ENCODE measurements at regions not wholly inside any gene's neighbourhood (a gene's known extent, or its start where the extent isn't known, plus 50 kb on each side); places are given as distances from the start of the nearest gene placed in this dataset.
"Not testable (repeated sequence)": the region's sequence is repeated elsewhere in the genome, so short reads cannot be mapped to it uniquely, and the experiment has no call there.

DNA sequence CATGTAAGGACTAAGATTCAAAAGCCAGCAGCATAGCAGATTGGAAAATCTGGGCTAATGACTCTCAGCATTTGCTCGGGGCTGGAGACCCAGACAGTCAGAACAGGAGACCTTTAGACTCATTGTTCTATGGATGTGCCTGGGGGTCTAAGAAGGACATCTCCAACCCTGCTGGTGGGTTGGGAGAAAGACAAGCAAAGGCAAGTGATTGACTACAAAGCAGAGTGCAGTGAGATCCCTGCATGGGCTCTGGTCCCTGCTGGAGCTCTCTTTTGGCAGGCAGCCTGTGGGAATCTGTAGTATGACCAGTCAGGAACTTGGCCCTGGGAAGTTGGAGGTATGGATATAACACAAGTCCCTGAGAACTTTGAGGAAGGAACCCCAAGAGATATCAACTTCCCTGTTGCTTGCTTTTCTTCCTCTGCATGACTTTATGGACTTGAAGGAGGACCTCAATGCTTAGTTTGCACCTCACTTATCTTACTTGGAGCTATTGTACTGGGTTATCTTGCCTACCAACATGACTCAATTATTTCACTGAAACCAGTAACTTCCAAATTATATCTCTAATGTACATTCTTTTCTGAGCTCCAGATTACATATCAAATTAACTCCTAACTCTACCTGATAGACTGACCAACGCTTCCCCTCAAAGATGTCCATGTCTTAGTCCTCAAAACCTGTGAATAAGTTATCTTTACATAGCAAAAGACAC is 236.0 kb downstream of the CYRIA start:
- intact Hi-C loops (cut with DNase I), result no loop called here
- ATAC-seq (no peak), DNase-seq (ENCODE audit: low spot score) (no peak)

DNA sequence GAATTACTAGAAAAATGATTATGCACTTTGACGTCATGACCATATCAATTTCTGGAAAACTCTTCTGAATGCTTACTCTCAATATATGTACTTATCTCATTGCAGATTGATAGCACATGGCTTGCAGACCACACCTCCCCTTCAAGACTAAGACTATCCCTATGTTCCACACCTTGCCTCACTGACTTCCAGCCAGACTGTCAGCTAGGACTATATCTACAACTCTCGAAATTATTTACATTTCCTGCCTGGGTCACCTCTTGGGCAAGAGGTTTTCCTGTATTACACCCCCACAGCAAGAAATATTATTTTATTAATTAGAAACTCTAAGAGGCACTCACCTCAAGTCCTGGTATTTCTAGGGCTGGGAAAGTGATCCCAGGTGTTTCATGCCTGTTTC is 236.6 kb downstream of the CYRIA start:
- no peak for DNase-seq (ENCODE audit: low spot score)
- ATAC-seq, result no peak
- intact Hi-C loops (cut with DNase I), result no loop called here

DNA sequence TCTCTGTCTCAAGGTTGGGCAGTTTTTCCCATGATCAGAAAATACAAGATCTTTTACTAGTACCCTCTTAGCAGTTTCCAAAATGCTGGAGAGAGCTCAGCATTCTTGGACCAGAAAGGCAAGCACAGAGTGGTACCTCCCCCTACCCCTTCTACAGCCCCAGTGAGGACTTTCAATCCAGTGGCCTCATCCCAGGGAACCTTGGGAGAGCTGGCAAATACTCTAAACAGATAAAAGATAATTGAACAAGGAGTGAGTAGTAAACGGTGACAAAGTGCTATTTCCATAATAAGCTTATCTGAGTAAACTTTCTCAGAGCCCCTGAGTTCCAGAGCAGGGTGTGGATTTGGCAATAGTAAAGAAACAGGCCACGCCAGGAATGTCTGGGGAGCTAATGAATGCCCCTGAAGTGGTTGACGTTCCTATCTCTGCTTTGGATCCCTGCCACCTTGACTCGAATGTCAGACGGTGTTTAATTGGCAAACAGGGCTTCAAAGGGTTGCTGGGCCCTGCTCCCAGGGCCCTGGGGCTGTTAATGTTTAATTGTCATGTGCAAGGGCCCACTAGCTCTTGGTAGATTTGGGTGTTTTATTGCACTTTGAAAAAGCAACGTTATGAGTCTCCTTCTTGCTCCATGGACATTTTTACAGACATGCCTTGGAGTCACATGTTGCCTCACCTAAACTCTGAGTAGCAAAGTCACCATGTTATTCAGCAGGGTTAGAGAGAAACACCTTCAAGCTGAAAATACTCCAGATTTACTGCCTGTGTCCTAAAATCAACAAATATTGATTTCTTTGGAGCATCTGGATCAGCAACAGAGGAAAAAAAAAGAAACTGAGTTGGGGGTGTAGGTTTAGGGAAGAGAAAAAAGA is 239.9 kb downstream of the CYRIA start:
- ATAC-seq (no peak), DNase-seq (ENCODE audit: low spot score) (no peak)
- intact Hi-C loops (cut with DNase I), result no loop called here

DNA sequence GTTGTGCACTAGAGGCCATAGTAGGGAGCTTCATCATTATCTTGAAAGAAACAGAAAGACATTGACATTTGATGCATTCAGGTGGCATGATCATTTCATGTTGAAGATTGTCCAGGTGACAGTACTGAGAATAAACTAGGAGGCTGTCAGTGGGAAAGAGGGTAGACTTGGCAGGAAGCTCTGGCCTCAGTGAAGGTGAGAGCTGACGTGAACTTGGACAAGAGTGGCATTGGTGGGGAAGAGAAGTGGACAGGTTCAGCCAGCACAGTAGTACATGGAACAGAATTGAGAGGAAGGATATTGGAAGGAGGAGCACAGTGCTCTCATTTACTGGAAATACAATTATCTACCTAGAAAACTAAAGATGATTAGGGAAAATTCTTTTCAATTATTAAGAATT is 245.2 kb downstream of the CYRIA start:
- no peak for ATAC-seq
- DNase-seq (ENCODE audit: low spot score), result no peak
- intact Hi-C loops (cut with DNase I), result no loop called here

DNA sequence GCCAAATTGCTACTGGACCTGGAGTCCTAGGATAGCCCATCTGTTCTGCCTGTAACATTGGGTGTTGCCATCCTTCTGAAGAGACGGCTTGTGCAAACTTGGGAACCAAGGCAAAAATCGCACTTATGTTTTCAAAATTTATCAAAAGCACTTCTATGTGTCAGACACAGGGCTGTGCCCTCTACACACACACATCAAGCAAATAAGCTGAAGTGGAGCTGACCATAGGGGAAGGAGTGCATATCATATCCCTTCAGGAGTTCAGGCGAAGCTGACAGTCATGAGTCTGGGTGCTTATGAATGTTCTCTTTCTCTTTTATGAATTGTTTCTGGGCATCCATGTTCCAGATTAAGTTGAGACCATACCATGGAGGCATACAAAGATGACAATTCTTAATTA is 247.9 kb downstream of the CYRIA start:
- ATAC-seq, result no peak
- no peak for DNase-seq (ENCODE audit: low spot score)
- intact Hi-C loops (cut with DNase I), result no loop called here

DNA sequence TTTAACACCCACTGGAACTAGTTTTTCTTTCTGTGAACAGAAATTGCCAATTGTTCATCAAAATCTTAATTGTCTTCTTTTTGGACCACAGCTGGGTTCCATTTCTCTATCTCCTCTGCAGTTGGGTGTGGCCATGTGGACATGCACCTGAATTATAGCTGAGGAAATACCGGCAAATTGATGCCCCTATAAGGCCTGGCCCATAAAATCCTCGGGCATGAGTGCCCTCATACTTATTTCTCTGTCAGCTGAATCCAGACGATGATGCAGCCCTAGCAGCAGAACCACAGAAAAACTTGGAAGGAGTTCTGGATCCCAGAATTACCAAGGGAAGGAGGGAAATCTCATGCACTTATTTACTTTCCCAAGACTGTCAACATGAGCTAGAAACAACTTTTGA is 249.0 kb downstream of the CYRIA start:
- intact Hi-C loops (cut with DNase I), result no loop called here
- ATAC-seq, result no peak

DNA sequence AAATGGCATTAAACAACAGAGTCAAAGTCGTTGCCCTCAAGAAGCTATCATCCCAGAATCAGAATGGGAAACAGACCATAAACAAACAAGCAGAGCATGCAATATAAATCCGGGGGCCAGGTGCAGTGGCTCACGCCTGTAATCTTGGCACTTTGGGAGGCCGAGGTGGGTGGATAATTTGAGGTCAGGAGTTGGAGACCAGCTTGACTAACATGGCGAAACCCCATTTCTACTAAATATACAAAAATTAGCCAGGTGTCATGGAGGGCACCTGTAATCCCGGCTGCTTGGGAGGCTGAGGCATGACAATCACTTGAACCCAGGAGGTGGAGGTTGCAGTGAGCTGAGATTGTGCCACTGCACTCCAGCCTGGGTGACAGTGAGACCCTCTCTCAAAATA is 249.8 kb downstream of the CYRIA start:
- ATAC-seq; intact Hi-C loops (cut with DNase I); DNase-seq (ENCODE audit: low spot score): not testable (repeated sequence)

More for the DNA sequence above, 249.0 kb downstream of the CYRIA start:
- no peak for DNase-seq (ENCODE audit: low spot score)

DNA sequence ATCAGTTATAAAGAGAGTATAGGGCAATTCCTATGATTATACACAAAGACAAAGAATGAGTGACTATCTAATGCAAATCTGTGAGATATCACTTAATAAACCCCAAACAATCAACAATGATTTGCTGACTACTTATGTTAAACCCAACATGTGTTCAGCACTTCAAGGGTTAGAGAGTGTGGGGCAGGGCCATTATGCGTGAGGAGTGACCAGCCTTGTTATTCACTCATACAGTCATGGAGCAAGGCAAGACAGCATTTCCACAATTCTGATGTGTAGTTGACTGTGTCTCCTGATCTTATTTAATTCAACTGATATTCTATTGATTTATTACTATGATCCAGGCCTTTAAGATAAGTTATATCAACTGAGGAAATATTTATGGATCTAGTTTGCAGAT is 251.7 kb downstream of the CYRIA start:
- intact Hi-C loops (cut with DNase I), result no loop called here
- no peak for DNase-seq (ENCODE audit: low spot score)
- ATAC-seq, result no peak

DNA sequence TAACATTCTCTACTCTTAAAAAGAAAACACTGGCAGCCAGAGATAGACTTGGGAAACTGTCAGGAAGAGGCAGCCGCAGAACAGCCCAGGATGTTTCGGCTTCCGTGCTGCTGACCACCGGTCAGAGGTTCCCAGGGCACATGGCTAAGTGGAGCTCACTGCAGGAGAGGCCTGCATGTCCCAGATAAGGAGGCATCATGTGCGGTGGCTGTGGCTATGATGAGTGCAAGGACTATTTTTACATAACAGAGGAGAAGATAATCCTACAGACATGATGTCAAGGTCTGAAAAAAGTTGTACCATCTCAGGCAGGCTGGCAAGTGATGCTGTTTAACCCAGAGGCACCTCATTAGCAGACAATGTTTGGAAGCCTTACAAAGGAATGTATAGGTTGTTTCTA is 252.3 kb downstream of the CYRIA start:
- intact Hi-C loops (cut with DNase I), result no loop called here
- DNase-seq (ENCODE audit: low spot score) (no peak), ATAC-seq (no peak)

DNA sequence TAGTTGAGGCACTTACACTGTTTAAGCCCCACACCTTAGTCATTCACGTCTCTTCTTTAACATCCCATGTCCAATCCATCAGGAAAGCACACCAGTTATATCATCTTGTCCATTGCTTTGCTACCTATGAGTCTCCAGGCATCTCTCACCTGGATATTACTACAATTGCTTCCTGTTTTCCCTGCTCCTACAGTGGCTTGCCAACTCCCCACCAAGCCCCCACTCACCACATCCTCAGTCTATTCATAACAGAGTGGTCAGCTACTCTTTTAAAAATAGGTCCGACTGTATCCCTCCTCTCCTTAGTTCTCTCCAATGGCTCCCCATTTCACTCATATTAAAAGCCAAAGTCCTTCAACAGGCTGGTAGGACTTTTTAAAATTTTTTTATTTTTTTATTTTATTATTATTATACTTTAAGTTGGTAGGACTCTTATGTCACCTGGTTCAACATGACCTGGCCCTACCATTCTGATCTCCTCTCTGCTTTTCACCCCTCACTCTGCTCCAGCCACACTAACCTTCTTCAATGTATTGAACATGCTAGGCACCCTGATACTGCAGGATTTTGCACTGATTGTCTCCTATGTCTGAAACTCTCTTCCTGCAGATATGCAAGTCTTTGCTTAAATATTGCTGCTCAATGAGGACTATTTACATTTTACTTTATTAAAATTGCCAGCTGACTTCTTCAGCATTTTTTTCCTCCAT is 253.2 kb downstream of the CYRIA start:
- intact Hi-C loops (cut with DNase I), result no loop called here
- DNase-seq (ENCODE audit: low spot score) (no peak), ATAC-seq (no peak)

DNA sequence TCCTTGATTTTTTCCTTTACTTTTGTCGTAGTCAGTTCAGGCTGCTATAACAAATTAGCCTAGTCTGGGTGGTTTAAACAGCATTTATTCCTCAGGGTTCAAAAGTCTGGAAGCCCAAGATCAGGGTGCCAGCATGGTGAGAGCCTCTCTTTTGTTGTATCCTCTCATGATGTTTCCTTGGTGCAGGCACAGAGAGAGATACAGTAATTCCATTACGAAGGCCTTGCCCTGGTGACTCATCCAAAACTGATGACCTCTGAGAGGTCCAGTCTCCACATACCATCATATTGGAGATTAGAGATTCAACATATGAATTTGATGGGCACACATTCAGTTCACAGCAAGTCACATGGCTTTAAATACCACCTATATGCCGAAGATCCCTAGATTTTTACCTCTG is 253.8 kb downstream of the CYRIA start:
- intact Hi-C loops (cut with DNase I), result no loop called here
- no peak for ATAC-seq
- DNase-seq (ENCODE audit: low spot score), result no peak

DNA sequence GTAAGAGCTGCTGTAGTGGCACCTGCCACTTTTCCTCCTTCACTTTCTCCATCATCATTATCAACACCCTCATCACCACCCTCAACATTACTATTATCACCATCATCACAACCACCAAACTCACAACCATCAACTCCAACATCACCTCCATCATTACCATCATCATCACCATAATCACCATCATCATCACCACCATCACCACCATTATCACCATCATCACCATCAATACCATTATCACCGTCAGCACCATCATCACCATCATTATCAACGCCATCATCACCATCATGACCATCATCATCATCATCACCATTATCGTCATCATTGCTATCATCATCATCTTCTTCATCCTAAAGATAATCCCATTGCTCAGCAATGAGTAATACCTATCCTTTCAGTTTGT is 255.8 kb downstream of the CYRIA start:
- DNase-seq (ENCODE audit: low spot score) (no peak), ATAC-seq (no peak)
- intact Hi-C loops (cut with DNase I), result no loop called here

DNA sequence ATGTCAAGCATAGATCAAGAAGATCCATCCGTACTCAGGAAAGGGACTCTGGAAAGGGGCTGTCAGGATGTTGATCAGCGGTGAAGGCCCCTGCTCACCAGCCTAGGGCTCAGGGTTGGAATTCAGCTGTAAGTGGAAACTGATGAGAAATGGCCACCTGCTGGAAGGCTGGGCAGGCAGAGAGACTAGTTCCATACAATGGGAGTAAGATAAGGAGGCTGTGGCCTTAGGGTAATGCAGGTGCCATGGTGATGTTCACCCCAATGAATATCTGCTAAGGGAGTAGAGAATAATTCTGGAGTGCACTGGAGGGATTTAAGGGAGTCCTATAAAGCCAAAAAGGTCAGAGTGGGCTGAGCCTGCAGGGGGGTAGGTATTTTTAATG is 256.6 kb downstream of the CYRIA start:
- no peak for ATAC-seq
- intact Hi-C loops (cut with DNase I), result no loop called here
- DNase-seq (ENCODE audit: low spot score), result no peak

DNA sequence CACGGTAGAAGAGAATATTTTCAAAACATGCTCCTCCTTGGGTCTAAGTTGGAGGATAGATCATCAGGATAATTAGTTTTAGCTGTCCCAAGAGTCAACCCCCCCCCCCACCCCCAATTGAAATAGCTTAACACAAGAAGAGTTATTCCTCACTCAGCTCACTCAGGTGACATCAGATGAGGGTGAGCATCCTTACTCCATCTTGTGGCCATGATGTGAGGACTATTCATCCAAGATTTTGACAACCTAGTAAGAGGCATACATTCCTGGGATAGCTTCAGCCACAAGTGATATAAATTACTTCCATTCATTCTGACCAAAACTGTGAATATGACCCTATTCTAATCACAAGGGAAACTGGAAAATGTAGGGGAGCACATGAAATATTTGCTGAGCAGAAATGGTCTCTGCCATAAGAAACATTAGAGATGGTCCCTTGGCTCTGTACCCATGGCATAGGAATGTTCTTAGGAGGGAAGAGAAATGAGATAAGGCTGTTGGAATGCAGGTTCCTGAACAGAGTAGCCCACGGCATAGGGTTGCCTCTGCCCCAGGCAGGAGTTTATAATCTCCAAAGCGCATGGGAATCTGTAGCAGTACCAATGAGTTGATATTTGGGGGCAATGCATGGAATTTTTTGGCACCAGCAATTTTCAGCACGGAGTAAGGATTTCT is 257.2 kb downstream of the CYRIA start:
- intact Hi-C loops (cut with DNase I), result no loop called here
- DNase-seq (ENCODE audit: low spot score) (no peak), ATAC-seq (no peak)

DNA sequence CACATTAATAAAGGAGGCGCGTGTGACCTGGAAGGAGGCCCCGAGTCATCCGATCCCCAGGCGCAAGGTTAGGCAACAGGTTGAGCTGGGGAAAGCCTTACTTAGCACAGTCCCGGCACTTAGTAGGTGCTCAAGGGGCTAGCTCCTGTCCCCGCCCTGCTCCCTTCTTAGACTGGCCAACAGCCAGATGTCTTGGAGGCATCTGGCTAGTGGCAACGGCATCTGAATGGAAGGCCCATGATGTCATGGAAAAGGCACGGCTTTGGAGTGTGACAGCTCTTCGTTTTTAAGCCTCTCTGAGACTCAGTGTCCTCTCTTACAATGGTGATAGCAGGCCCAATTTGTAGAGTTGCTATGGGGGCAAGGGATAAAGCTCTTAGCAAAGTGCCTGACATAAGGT is 258.3 kb downstream of the CYRIA start:
- DNase-seq (ENCODE audit: low spot score) (no peak), ATAC-seq (no peak)
- intact Hi-C loops (cut with DNase I), result no loop called here

DNA sequence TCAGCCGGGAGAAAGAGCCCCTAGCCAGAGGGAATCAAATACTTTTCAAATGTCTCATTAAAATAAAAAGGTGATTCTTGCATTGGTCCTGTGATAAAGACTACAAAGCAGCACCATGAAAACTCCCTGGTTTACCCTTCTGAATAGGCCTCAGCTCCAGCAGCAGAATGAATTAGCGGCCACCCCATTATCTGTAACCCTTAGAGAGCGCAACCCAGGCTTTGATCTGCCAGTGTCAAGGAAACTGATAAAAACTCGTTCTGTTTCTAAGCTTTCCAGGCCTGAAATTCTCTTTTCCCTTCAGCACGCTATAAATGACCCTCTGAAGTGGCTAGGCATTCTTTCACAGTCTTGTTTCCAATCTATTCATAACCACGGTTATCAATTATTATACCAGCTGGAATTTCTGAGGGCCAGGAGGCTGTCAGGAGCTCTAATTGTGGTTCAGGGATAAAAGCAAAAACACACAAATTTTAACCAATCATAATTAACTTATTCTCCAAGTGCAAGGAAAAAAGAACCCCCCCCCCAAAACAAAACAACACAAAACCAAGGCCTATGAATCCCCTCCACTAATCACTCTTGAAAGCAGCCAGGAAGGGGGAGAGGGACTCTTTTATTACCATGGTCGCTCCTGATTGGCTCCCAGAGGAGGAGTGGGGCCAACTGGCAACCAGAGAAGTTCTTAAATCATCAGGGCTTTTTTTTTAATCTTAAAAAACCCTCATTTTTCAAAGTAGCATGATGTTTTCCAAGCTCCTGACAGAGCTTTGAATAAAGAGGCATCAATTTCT is 258.9 kb downstream of the CYRIA start:
- no peak for ATAC-seq
- intact Hi-C loops (cut with DNase I), result no loop called here
- DNase-seq (ENCODE audit: low spot score), result no peak

DNA sequence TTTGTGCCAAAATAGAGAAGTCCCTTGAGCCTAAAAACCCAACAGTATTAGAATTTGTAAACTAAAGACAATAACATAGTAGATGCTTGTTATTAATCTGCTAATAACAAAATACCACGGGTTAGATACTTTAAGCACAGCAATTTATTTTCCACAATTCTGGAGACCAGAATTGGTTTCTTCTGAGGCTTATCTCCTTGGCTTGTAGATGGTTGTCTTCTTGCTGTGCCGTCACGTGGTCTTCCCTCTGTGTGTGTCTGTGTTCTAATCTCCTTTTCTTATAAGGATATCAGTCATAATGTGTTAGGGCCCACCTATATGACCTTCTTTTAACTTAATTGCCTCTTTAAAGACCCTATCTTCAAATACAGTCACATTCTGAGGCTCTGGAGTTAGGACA is 260.1 kb downstream of the CYRIA start:
- ATAC-seq (no peak), DNase-seq (ENCODE audit: low spot score) (no peak)
- intact Hi-C loops (cut with DNase I), result no loop called here

DNA sequence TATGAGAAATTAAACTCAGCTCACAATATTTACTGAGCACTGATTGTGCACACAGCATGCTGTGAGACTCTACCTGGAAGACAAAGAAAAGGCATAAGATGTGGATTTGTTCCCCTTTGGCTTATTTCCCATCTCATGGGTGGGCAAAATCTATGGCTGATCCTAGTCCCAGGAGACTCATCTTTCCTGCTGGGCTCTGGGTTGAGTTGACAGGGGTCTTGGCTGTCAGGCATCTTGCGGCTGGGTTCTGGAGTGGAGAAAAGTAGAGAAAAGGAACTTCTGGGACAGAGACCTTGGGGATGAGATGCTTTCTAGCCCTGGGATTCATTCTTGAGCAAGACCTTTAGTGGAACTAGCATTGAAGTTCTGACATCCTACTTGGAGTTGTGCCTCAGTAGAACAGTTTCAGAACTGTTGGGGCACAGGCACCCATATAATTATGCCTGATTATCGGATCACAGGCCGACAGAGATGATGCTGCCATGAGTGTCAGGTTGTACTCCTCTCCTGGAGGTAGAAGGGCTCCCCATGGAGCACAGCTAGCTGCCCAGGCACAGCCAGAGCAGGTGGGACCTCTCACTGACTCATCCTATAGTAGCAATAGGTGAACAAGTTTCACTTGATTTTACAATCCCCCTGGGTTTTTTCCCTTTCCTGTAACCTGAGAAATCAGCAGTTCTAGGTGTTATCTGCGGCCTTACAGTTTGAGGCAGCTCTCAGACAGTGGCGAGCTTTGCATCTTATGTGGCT is 260.9 kb downstream of the CYRIA start:
- ATAC-seq, result no peak
- DNase-seq (ENCODE audit: low spot score), result no peak
- intact Hi-C loops (cut with DNase I), result no loop called here
